ENCODE measurements at regions not wholly inside any gene's neighbourhood (a gene's known extent, or its start where the extent isn't known, plus 50 kb on each side); places are given as distances from the start of the nearest gene placed in this dataset.

DNA sequence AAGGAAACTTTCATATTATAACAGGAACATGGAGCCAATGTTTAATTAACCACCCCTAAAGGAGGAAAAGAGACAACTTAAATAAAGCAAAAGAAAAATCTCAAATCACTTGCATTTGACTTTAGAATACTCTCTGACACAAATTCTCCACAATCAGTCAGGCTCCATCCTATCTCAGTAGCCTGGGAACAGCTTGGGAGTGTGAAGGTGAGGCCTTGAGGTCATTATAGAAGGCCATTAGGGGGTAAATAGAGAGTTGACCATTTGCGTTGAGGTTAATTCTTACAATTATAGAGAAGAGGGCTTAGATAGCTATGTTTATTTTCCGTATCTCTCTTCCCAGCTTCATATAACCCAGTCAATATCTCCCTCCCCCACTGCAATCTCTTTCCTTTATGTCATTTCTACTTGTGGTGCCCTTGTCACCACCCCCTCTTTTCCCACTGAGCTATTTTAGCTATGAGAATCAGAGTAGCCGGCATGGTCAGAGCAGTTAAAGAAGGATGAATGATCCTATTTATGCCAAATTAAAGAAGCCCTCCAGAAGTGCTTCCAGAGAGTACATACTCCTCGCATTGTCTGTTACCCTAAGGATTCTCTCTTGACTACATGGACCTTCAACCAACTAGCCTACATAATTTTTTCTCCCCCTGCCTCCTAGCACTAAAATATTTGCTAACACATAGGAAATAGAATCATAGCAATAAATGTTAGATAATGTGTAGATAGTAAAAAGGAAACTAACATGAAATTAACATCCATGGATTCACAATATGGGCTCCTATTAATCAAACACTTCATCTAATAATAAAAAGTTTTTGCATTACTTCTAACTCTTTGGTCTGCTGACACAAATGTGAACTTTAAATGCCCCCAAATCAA lies 135.2 kb upstream of the KRR1 start (continued):
- TF ChIP-seq MAZ (IDR thresholded peaks at IDR 0.05; ENCODE audit: borderline replicate concordance, low read depth, low read length) (no peak), RAD21 (IDR thresholded peaks at IDR 0.05; ENCODE audit: low read length) (no peak)

DNA sequence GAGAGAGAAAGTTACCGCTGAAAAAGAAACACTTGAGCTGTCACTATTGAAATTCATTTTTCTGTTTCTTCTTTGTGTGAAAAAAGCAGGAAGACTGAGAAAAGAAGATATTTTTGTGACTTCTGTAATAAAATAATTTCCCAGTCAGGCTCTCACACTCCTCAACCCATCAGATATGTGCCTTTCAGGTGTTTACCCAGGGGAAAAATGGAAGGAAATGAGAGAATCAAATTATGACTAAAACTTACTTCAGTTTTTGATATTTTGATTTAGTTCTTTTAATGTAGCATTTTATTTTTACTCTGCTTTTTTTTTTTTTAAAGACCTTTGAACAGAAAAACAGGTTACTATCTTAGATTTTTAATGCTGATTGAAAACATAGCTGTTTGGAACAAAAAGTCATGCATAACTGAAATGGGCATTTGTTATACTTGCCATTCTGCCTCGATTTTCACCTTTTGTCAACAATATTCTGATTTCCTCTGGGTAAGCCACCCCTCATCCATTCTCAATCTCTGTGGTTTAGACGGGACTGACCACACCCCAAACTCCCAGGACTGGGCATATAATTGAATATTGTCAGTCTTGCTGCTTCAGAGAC lies 133.2 kb upstream of the KRR1 start:
- Histone ChIP-seq H3K23ac (ENCODE audit: low read depth, low read length) (no peak overlapping the region), H2BK15ac (ENCODE audit: low read depth, low read length) (no peak overlapping the region), H3K18ac (ENCODE audit: low read depth, low read length) (no peak overlapping the region), H3K9me1 (ENCODE audit: insufficient read depth, low read length) (no peaks in the 10 kb centered on the region), H2AFZ (replicated peaks; ENCODE audit: low read length, poor library complexity) (no peak overlapping the region), H4K5ac (ENCODE audit: low read depth, low read length) (no peak overlapping the region; the same call in 1 of the 2 replicates), H4K91ac (ENCODE audit: insufficient read depth, low read depth, low read length) (no peak overlapping the region), H3K14ac (replicated peaks; ENCODE audit: low read depth, low read length) (0 out of 2 replicates have a peak overlapping the region, but pooled peaks have one; percentile 52), H3K4me1 (ENCODE audit: control insufficient read depth, insufficient read depth, low read length) (peaks cover 2% of the 10 kb centered on the region; the same call in 1 of the 2 replicates), H3K56ac (ENCODE audit: extremely low read depth, insufficient read depth, low read length) (no peak overlapping the region), H2BK20ac (ENCODE audit: low read depth, low read length) (no peak overlapping the region), H3K36me3 (ENCODE audit: control insufficient read depth, insufficient read depth, low read length) (no peaks in the 10 kb centered on the region), H3K27ac (ENCODE audit: insufficient read depth, low read length) (no peak overlapping the region), H3K27me3 (ENCODE audit: control insufficient read depth, insufficient read depth, low read length) (no peaks in the 10 kb centered on the region), H2AK9ac (replicated peaks; ENCODE audit: low read depth, low read length, poor library complexity) (no peak overlapping the region), H3K9me3 (ENCODE audit: control insufficient read depth, insufficient read depth, low read length) (no peaks in the 10 kb centered on the region), H2BK120ac (ENCODE audit: low read depth, low read length) (no peak overlapping the region), H3K79me1 (ENCODE audit: low read depth in 1 of 2, low read length in 2 of 2) (no peaks in the 10 kb centered on the region), H4K20me1 (ENCODE audit: insufficient read depth, low read length) (no peaks in the 10 kb centered on the region), H3K9ac (ENCODE audit: low read depth, low read length) (no peak overlapping the region), H2AK5ac (ENCODE audit: low read depth, low read length) (no peak overlapping the region; the same call in 1 of the 2 replicates), H3K4me3 (ENCODE audit: insufficient read depth, low read depth, low read length) (no peak overlapping the region), H3K4ac (ENCODE audit: low read depth, low read length) (no peak overlapping the region), H3K4me2 (ENCODE audit: low read depth, low read length) (no peak overlapping the region), H4K8ac (ENCODE audit: low read depth in 2 of 2, low read length in 2 of 2) (no peak overlapping the region), H2BK5ac (ENCODE audit: low read depth, low read length, poor library complexity, severe bottlenecking) (no peak overlapping the region)
- ChIA-PET CTCF (interaction anchor here (0.7 kb wide), 1 partner anchor 309 kb away, joined by 3 read pairs; no protein-coding TSS in a partner anchor), POLR2A (ENCODE audit: unreplicated experiment) (interaction anchor here (0.7 kb wide), 2 partner anchors 132 to 333 kb away, joined by 3 to 7 read pairs; no protein-coding TSS in a partner anchor)
- dilution Hi-C loops (cut with HindIII; ENCODE audit: low sequenced_read_pairs, unreplicated experiment), result no loop called here
- ATAC-seq (ENCODE audit: low read depth), result no peak
- BruUV-seq (replicated peaks), result no TSS peak
- in situ Hi-C loops (cut with MboI; ENCODE audit: low sequenced_read_pairs), result no loop called here
- intact Hi-C loops (cut with micrococcal nuclease), result no loop called here
- WGBS, 2 experiments (ENCODE audit: extremely low coverage in 2 of 2, insufficient read length in 1 of 2), result no CpG with 5 or more reads among the region's 3 CpGs
- DNase-seq, result no peak
- no peak for TF ChIP-seq BHLHE40 (IDR thresholded peaks at IDR 0.05; ENCODE audit: low read depth, low read length)
- no peak for TF ChIP-seq RFX5 (IDR thresholded peaks at IDR 0.05; ENCODE audit: low read depth, low read length)
- TF ChIP-seq, protein P1, sequence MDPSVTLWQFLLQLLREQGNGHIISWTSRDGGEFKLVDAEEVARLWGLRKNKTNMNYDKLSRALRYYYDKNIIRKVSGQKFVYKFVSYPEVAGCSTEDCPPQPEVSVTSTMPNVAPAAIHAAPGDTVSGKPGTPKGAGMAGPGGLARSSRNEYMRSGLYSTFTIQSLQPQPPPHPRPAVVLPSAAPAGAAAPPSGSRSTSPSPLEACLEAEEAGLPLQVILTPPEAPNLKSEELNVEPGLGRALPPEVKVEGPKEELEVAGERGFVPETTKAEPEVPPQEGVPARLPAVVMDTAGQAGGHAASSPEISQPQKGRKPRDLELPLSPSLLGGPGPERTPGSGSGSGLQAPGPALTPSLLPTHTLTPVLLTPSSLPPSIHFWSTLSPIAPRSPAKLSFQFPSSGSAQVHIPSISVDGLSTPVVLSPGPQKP (IDR thresholded peaks at IDR 0.05; ENCODE audit: borderline replicate concordance, low read depth, low read length), result no peak
- TF ChIP-seq, protein P2, sequence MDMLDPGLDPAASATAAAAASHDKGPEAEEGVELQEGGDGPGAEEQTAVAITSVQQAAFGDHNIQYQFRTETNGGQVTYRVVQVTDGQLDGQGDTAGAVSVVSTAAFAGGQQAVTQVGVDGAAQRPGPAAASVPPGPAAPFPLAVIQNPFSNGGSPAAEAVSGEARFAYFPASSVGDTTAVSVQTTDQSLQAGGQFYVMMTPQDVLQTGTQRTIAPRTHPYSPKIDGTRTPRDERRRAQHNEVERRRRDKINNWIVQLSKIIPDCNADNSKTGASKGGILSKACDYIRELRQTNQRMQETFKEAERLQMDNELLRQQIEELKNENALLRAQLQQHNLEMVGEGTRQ (IDR thresholded peaks at IDR 0.05; ENCODE audit: low read depth, low read length), result no peak
- no peak for TF ChIP-seq SMC3 (IDR thresholded peaks at IDR 0.05; ENCODE audit: low read depth, low read length)
- TF ChIP-seq POLR2A (IDR thresholded peaks at IDR 0.05; ENCODE audit: low read depth, low read length), result no peak
- no peak for TF ChIP-seq MAZ (IDR thresholded peaks at IDR 0.05; ENCODE audit: borderline replicate concordance, low read depth, low read length)
- no peak for TF ChIP-seq RAD21 (IDR thresholded peaks at IDR 0.05; ENCODE audit: low read length)
- no peak for TF ChIP-seq RCOR1 (IDR thresholded peaks at IDR 0.05; ENCODE audit: insufficient replicate concordance, low read length)
- TF ChIP-seq, protein P3, sequence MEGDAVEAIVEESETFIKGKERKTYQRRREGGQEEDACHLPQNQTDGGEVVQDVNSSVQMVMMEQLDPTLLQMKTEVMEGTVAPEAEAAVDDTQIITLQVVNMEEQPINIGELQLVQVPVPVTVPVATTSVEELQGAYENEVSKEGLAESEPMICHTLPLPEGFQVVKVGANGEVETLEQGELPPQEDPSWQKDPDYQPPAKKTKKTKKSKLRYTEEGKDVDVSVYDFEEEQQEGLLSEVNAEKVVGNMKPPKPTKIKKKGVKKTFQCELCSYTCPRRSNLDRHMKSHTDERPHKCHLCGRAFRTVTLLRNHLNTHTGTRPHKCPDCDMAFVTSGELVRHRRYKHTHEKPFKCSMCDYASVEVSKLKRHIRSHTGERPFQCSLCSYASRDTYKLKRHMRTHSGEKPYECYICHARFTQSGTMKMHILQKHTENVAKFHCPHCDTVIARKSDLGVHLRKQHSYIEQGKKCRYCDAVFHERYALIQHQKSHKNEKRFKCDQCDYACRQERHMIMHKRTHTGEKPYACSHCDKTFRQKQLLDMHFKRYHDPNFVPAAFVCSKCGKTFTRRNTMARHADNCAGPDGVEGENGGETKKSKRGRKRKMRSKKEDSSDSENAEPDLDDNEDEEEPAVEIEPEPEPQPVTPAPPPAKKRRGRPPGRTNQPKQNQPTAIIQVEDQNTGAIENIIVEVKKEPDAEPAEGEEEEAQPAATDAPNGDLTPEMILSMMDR (conservative IDR thresholded peaks at IDR 0.05; ENCODE audit: low read depth, low read length), result no peak
- TF ChIP-seq FOS (IDR thresholded peaks at IDR 0.05; ENCODE audit: low read depth, low read length), result no peak
